ENCODE measurements at regions not wholly inside any gene's neighbourhood (a gene's known extent, or its start where the extent isn't known, plus 50 kb on each side); places are given as distances from the start of the nearest gene placed in this dataset.

- Histone ChIP-seq H3K9ac (ENCODE audit: low read depth, low read length, poor library complexity, severe bottlenecking) (no peak overlapping the region), H2AFZ (ENCODE audit: low read length) (no peak overlapping the region), H4K20me1 (ENCODE audit: insufficient read depth, low read length, poor library complexity, severe bottlenecking) (no peaks in the 10 kb centered on the region), H3K36me3 (ENCODE audit: insufficient read depth, low read length) (no peaks in the 10 kb centered on the region), H3K4me2 (ENCODE audit: low read depth, low read length, poor library complexity, severe bottlenecking) (no peak overlapping the region), H3K9me2 (replicated peaks; ENCODE audit: low read depth, low read length) (no peaks in the 10 kb centered on the region), H3K4me3 (ENCODE audit: low read length, poor library complexity, severe bottlenecking) (no peak overlapping the region), H3K9me3 (ENCODE audit: insufficient read depth, low read depth, low read length) (no peaks in the 10 kb centered on the region), H3K27me3 (ENCODE audit: insufficient read depth, low read length, poor library complexity, severe bottlenecking) (no peaks in the 10 kb centered on the region), H3F3A (ENCODE audit: low read depth) (no peaks in the 10 kb centered on the region), H3K79me2 (ENCODE audit: insufficient read depth, low read length) (no peaks in the 10 kb centered on the region), H3K4me1 (ENCODE audit: insufficient read depth, low read length, poor library complexity, severe bottlenecking) (no peaks in the 10 kb centered on the region)
- no peak for TF ChIP-seq EZH2phosphoT487 (IDR thresholded peaks at IDR 0.05; ENCODE audit: borderline replicate concordance)
- TF ChIP-seq, protein P1, sequence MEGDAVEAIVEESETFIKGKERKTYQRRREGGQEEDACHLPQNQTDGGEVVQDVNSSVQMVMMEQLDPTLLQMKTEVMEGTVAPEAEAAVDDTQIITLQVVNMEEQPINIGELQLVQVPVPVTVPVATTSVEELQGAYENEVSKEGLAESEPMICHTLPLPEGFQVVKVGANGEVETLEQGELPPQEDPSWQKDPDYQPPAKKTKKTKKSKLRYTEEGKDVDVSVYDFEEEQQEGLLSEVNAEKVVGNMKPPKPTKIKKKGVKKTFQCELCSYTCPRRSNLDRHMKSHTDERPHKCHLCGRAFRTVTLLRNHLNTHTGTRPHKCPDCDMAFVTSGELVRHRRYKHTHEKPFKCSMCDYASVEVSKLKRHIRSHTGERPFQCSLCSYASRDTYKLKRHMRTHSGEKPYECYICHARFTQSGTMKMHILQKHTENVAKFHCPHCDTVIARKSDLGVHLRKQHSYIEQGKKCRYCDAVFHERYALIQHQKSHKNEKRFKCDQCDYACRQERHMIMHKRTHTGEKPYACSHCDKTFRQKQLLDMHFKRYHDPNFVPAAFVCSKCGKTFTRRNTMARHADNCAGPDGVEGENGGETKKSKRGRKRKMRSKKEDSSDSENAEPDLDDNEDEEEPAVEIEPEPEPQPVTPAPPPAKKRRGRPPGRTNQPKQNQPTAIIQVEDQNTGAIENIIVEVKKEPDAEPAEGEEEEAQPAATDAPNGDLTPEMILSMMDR (conservative IDR thresholded peaks at IDR 0.05; ENCODE audit: low read length) = no peak
Observed at GRCh38 chr16:55264949-55265348, 59.1 kb upstream of the IRX6 start.

GRCh38 chr16:55265926-55266325 is 58.1 kb upstream of the IRX6 start:
- H3K9me2 ChIP-seq (replicated peaks; ENCODE audit: low read depth, low read length) = no peaks in the 10 kb centered on the region
- H4K20me1 ChIP-seq (ENCODE audit: insufficient read depth, low read length, poor library complexity, severe bottlenecking) = no peaks in the 10 kb centered on the region
- no peak overlapping the region for H2AFZ ChIP-seq (ENCODE audit: low read length)
- no peak overlapping the region for H3K9ac ChIP-seq (ENCODE audit: low read depth, low read length, poor library complexity, severe bottlenecking)
- no peaks in the 10 kb centered on the region for H3K9me3 ChIP-seq (ENCODE audit: insufficient read depth, low read depth, low read length)
- H3K4me2 ChIP-seq (ENCODE audit: low read depth, low read length, poor library complexity, severe bottlenecking) = no peak overlapping the region
- no peaks in the 10 kb centered on the region for H3F3A ChIP-seq (ENCODE audit: low read depth)
- no peaks in the 10 kb centered on the region for H3K4me1 ChIP-seq (ENCODE audit: insufficient read depth, low read length, poor library complexity, severe bottlenecking)
- H3K4me3 ChIP-seq (ENCODE audit: low read length, poor library complexity, severe bottlenecking) = no peak overlapping the region
- no peaks in the 10 kb centered on the region for H3K79me2 ChIP-seq (ENCODE audit: insufficient read depth, low read length)
- H3K36me3 ChIP-seq (ENCODE audit: insufficient read depth, low read length) = no peaks in the 10 kb centered on the region
- TF ChIP-seq, protein P1 (conservative IDR thresholded peaks at IDR 0.05; ENCODE audit: low read length) = no peak
- no peak for TF ChIP-seq EZH2phosphoT487 (IDR thresholded peaks at IDR 0.05; ENCODE audit: borderline replicate concordance)
- no peaks in the 10 kb centered on the region for H3K27me3 ChIP-seq (ENCODE audit: insufficient read depth, low read length, poor library complexity, severe bottlenecking)

DNA sequence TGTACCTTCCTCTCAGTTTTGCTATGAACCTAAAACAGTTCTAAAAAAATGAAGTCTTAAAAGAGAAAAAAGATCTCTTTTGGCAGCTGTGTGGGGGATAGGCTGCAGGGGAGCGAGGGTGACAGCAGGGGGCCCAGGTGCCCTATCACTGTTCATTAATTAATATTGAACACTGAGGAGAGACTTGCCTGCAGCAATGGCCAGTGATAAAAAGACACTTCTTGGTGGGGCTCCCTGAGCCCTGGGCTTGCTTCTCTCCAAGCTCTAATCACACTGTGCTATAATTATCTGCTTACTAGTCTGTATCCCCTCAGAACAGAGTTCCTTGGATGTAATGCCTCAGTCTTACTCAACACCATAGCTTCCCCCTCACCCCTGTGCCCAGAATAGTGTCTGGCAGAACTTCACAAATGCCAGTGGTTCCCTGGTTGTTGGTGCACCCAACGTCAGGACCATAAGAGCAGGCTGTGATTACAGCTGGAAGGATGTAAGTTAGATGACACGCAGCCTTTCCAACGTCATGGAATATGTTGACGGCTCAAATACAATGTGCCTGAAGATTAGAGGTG is 52.0 kb upstream of the IRX6 start:
- Histone ChIP-seq H3K79me2 (ENCODE audit: insufficient read depth, low read length) (no peaks in the 10 kb centered on the region), H3K4me3 (ENCODE audit: low read length, poor library complexity, severe bottlenecking) (no peak overlapping the region), H3K36me3 (ENCODE audit: insufficient read depth, low read length) (no peaks in the 10 kb centered on the region), H3K9ac (ENCODE audit: low read depth, low read length, poor library complexity, severe bottlenecking) (no peak overlapping the region), H4K20me1 (ENCODE audit: insufficient read depth, low read length, poor library complexity, severe bottlenecking) (no peaks in the 10 kb centered on the region), H3K9me3 (ENCODE audit: insufficient read depth, low read depth, low read length) (no peaks in the 10 kb centered on the region), H2AFZ (ENCODE audit: low read length) (no peak overlapping the region), H3K4me2 (ENCODE audit: low read depth, low read length, poor library complexity, severe bottlenecking) (no peak overlapping the region), H3K27me3 (ENCODE audit: insufficient read depth, low read length, poor library complexity, severe bottlenecking) (no peaks in the 10 kb centered on the region), H3K4me1 (ENCODE audit: insufficient read depth, low read length, poor library complexity, severe bottlenecking) (no peaks in the 10 kb centered on the region), H3K9me2 (replicated peaks; ENCODE audit: low read depth, low read length) (no peaks in the 10 kb centered on the region), H3F3A (ENCODE audit: low read depth) (no peaks in the 10 kb centered on the region)
- no peak for TF ChIP-seq EZH2phosphoT487 (IDR thresholded peaks at IDR 0.05; ENCODE audit: borderline replicate concordance)
- TF ChIP-seq, protein P1 (conservative IDR thresholded peaks at IDR 0.05; ENCODE audit: low read length) = peak; percentile 28

Data from Loucy (cell line).